ENCODE measurements at regions not wholly inside any gene's neighbourhood (a gene's known extent, or its start where the extent isn't known, plus 50 kb on each side); places are given as distances from the start of the nearest gene placed in this dataset.

- H3K36me3 Mint-ChIP-seq (ENCODE audit: low read depth): no peaks in the 10 kb centered on the region; the same call in 2 of the 3 replicates
- Histone ChIP-seq H3K27ac (ENCODE audit: low read depth) (no peak overlapping the region), H3K36me3 (ENCODE audit: insufficient read depth) (no peaks in the 10 kb centered on the region), H3F3A (replicated peaks; ENCODE audit: low read depth) (no peaks in the 10 kb centered on the region), H3K9me2 (ENCODE audit: insufficient read depth) (peaks cover 9% of the 10 kb centered on the region; the same call in 1 of the 2 replicates), H2AFZ (no peak overlapping the region), H3K27me3 (ENCODE audit: insufficient read depth) (no peaks in the 10 kb centered on the region), H3K4me1 (ENCODE audit: insufficient read depth) (no peaks in the 10 kb centered on the region), H3K4me2 (no peak overlapping the region), H3K4me3 (no peak overlapping the region), H3K79me2 (replicated peaks; ENCODE audit: insufficient read depth) (no peaks in the 10 kb centered on the region), H4K20me1 (replicated peaks; ENCODE audit: insufficient read depth) (no peaks in the 10 kb centered on the region)
- no peak overlapping the region for H3K27ac Mint-ChIP-seq
- H3K9me3 Mint-ChIP-seq: no peaks in the 10 kb centered on the region
- ATAC-seq (no peak), DNase-seq (ENCODE audit: low spot score) (no peak)
- no peak for TF ChIP-seq ZNF462 (CRISPR knock-in tag; IDR thresholded peaks at IDR 0.05)
- TF ChIP-seq POLR2AphosphoS5 (IDR thresholded peaks at IDR 0.05; ENCODE audit: low read depth): no peak
- no peak for TF ChIP-seq CTCF (conservative IDR thresholded peaks at IDR 0.05; ENCODE audit: low read depth in 2 of 2)
- TF ChIP-seq JUNB (IDR thresholded peaks at IDR 0.05; ENCODE audit: unreplicated experiment): no peak
- no peak for TF ChIP-seq REST (IDR thresholded peaks at IDR 0.05; ENCODE audit: unreplicated experiment)
- no peak for TF ChIP-seq STAT1 (IDR thresholded peaks at IDR 0.05; ENCODE audit: unreplicated experiment)
- TF ChIP-seq CREB1 (CRISPR knock-in tag; IDR thresholded peaks at IDR 0.05; ENCODE audit: low read depth): no peak
- no peak for TF ChIP-seq NANOG (IDR thresholded peaks at IDR 0.05; ENCODE audit: borderline replicate concordance)
- no peak for TF ChIP-seq EZH2 (IDR thresholded peaks at IDR 0.05; ENCODE audit: low read depth, unreplicated experiment)
- TF ChIP-seq ETS1 (IDR thresholded peaks at IDR 0.05): no peak
- TF ChIP-seq ZNF331 (CRISPR knock-in tag; IDR thresholded peaks at IDR 0.05; ENCODE audit: low read depth): no peak
- no peak for TF ChIP-seq EZH2phosphoT487 (IDR thresholded peaks at IDR 0.05; ENCODE audit: unreplicated experiment)
- no peak for TF ChIP-seq ZNF114 (CRISPR knock-in tag; IDR thresholded peaks at IDR 0.05)
- H3K27me3 Mint-ChIP-seq (ENCODE audit: insufficient read depth, low read depth, poor library complexity): no peaks in the 10 kb centered on the region
- H3K4me1 Mint-ChIP-seq: no peaks in the 10 kb centered on the region
- no peak overlapping the region for H3K4me3 Mint-ChIP-seq
Observed at GRCh38 chr2:49309461-49309860, 155.1 kb upstream of the FSHR start.

Measured in GM23338 (cell line).